CD1c-positive myeloid dendritic cell (primary cell): ENCODE measurements at regions not wholly inside any gene's neighbourhood (a gene's known extent, or its start where the extent isn't known, plus 50 kb on each side); places are given as distances from the start of the nearest gene placed in this dataset.
"Not testable (repeated sequence)": the region's sequence is repeated elsewhere in the genome, so short reads cannot be mapped to it uniquely, and the experiment has no call there.

Experiments
- DNase-seq: peaks from one replicate; pipeline ENCODE4 v3.0.0-alpha.2; 2016; ENCODE audit errors: extremely low spot score

- DNase-seq: no peak
Measured at GRCh38 chr3:124633524-124633923, 96.7 kb upstream of the UMPS start.

- DNase-seq: no peak
Measured at GRCh38 chr3:124634210-124635168, 95.8 kb upstream of the UMPS start.

GRCh38 chr3:124635169-124635539 is 95.1 kb upstream of the UMPS start:
- DNase-seq: no peak

GRCh38 chr3:124636101-124636862 is 94.0 kb upstream of the UMPS start:
- DNase-seq: no peak

GRCh38 chr3:124636863-124637296 is 93.4 kb upstream of the UMPS start:
- DNase-seq: peak; percentile 25

GRCh38 chr3:124639406-124640237 is 90.6 kb upstream of the UMPS start:
- DNase-seq: peak; percentile 41

GRCh38 chr3:124640635-124641306 is 89.5 kb upstream of the UMPS start:
- no peak for DNase-seq

- DNase-seq: no peak
Measured at GRCh38 chr3:124643453-124643852, 86.8 kb upstream of the UMPS start.

GRCh38 chr3:124646186-124646585 is 84.1 kb upstream of the UMPS start:
- not testable (repeated sequence) for DNase-seq

GRCh38 chr3:124648551-124648950 is 81.7 kb upstream of the UMPS start:
- no peak for DNase-seq

GRCh38 chr3:124650798-124651197 is 79.5 kb upstream of the UMPS start:
- peak; percentile 30 for DNase-seq

- DNase-seq: not testable (repeated sequence)
Measured at GRCh38 chr3:124651416-124651815, 78.8 kb upstream of the UMPS start.

- DNase-seq: no peak
Measured at GRCh38 chr3:124652009-124652408, 78.2 kb upstream of the UMPS start.

GRCh38 chr3:124653071-124653796 is 77.0 kb upstream of the UMPS start:
- no peak for DNase-seq

- DNase-seq: no peak
Measured at GRCh38 chr3:124653797-124654469, 76.3 kb upstream of the UMPS start.

- no peak for DNase-seq
Measured at GRCh38 chr3:124654470-124654845, 75.8 kb upstream of the UMPS start.

GRCh38 chr3:124656531-124656930 is 73.7 kb upstream of the UMPS start:
- DNase-seq: no peak

- DNase-seq: no peak
Measured at GRCh38 chr3:124657138-124657537, 73.1 kb upstream of the UMPS start.

- no peak for DNase-seq
Measured at GRCh38 chr3:124658270-124658669, 72.0 kb upstream of the UMPS start.

GRCh38 chr3:124659175-124659574 is 71.1 kb upstream of the UMPS start:
- no peak for DNase-seq
